ENCODE measurements at regions not wholly inside any gene's neighbourhood (a gene's known extent, or its start where the extent isn't known, plus 50 kb on each side); places are given as distances from the start of the nearest gene placed in this dataset.

DNA sequence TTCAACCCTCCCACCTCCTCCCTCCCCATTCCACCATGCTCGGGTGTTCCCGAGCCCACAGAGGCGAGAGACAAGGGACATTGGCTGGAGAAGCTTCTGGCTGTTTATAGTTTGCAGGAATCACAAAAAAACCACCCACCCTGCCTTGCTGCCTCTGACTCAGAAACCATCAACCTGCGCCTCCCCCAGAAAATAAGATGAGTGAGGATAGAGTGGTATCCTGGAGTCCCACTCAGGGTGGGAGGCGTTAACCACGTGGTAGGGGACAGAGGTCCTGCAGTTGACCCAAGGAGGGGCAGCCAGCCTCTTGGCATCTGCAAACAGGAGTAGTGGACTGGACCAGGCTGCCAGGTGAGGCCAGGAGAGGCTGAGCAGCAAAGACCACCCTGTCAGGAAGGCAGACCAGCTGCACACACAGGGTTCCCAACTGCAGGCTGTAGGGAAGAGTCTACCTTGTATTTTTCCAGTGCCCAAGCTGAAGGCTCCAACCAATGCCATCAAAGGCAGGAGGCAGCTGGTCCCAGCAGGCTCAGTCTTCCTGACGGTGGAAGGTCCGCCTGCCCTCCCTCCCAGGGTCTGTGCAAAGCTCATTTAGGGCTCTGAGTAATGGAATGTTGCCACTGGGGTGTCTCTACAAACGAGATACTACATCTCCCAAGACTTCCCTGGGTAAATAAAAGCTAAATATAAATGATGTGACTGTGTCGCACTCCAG, 201.5 kb upstream of the TNRC6C start:
- Histone ChIP-seq H3K4me3 (no peak overlapping the region), H3K36me3 (no peaks in the 10 kb centered on the region), H3K27me3 (no peaks in the 10 kb centered on the region), H3K4me1 (ENCODE audit: insufficient read depth) (no peaks in the 10 kb centered on the region), H3K9me3 (no peaks in the 10 kb centered on the region), H3K27ac (no peak overlapping the region)
- 46 to 56% (median 51%) methylated on average over 10 of the region's 10 CpGs for WGBS, 3 donors
- TF ChIP-seq EP300 (IDR thresholded peaks at IDR 0.05) (no peak), CTCF (IDR thresholded peaks at IDR 0.05) (no peak), POLR2A (IDR thresholded peaks at IDR 0.05) (no peak)
- intact Hi-C loops (cut with DNase I) = no loop called here
- DNase-seq = no peak

- TF ChIP-seq EP300 (IDR thresholded peaks at IDR 0.05) (no peak), POLR2A (IDR thresholded peaks at IDR 0.05) (no peak), CTCF (IDR thresholded peaks at IDR 0.05) (no peak)
- no peaks in the 10 kb centered on the region for H3K4me1 ChIP-seq (ENCODE audit: insufficient read depth)
- DNase-seq = no peak
- no peaks in the 10 kb centered on the region for H3K9me3 ChIP-seq
- intact Hi-C loops (cut with DNase I) = no loop called here
- H3K36me3 ChIP-seq = no peaks in the 10 kb centered on the region
- WGBS, 3 donors = 33 to 42% (median 36%) methylated on average over 7 of the region's 7 CpGs
- no peak overlapping the region for H3K4me3 ChIP-seq
- H3K27ac ChIP-seq = no peak overlapping the region
- no peaks in the 10 kb centered on the region for H3K27me3 ChIP-seq
Observed at GRCh38 chr17:77757561-77757898, 201.0 kb upstream of the TNRC6C start.

GRCh38 chr17:77763023-77763422, 195.5 kb upstream of the TNRC6C start:
- no peak for DNase-seq
- Histone ChIP-seq H3K4me3 (no peak overlapping the region), H3K36me3 (no peaks in the 10 kb centered on the region), H3K4me1 (ENCODE audit: insufficient read depth) (no peaks in the 10 kb centered on the region), H3K27me3 (no peaks in the 10 kb centered on the region), H3K27ac (no peak overlapping the region), H3K9me3 (no peaks in the 10 kb centered on the region)
- no peak for TF ChIP-seq CTCF (IDR thresholded peaks at IDR 0.05)
- no peak for TF ChIP-seq POLR2A (IDR thresholded peaks at IDR 0.05)
- TF ChIP-seq EP300 (IDR thresholded peaks at IDR 0.05) = no peak
- intact Hi-C loops (cut with DNase I) = no loop called here
- 41 to 64% (median 49%) methylated on average over 6 of the region's 6 CpGs for whole genome bisulfite sequencing, 3 donors

DNA sequence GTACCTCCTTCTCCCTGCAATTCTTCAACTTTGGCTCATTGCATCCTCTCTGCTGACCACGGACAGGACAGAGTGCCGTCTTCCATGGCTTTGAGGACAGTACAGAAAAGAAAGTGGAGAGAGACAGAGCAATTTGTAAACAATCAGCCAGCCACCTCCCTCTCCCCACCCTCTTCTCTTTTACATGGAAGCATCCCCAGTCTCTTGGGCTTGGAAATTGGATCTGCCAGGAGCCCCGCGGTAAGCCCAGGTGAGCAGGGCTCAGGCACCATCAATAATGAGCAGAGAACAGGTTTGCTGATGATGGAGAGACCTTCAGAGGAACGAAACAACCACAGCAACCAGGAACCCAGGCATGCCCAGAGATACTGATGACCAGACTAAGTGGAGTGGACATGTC, 194.9 kb upstream of the TNRC6C start:
- intact Hi-C loops (cut with DNase I) = no loop called here
- DNase-seq = no peak
- Histone ChIP-seq H3K36me3 (no peaks in the 10 kb centered on the region), H3K9me3 (no peaks in the 10 kb centered on the region), H3K4me1 (ENCODE audit: insufficient read depth) (no peaks in the 10 kb centered on the region), H3K27ac (no peak overlapping the region), H3K4me3 (no peak overlapping the region), H3K27me3 (no peaks in the 10 kb centered on the region)
- no peak for TF ChIP-seq EP300 (IDR thresholded peaks at IDR 0.05)
- no peak for TF ChIP-seq POLR2A (IDR thresholded peaks at IDR 0.05)
- no peak for TF ChIP-seq CTCF (IDR thresholded peaks at IDR 0.05)
- WGBS, 3 donors = 35 to 66% (median 54%) methylated on average over 5 of the region's 5 CpGs
